Limb (tissue), 2 donors: ENCODE measurements at regions not wholly inside any gene's neighbourhood (a gene's known extent, or its start where the extent isn't known, plus 50 kb on each side); places are given as distances from the start of the nearest gene placed in this dataset.

Experiments
- DNase-seq, 2 donors: peaks; one replicate each; pipeline ENCODE4 v3.0.0-alpha.2; 2016; ENCODE audit errors: extremely low spot score in 2 of 2

DNA sequence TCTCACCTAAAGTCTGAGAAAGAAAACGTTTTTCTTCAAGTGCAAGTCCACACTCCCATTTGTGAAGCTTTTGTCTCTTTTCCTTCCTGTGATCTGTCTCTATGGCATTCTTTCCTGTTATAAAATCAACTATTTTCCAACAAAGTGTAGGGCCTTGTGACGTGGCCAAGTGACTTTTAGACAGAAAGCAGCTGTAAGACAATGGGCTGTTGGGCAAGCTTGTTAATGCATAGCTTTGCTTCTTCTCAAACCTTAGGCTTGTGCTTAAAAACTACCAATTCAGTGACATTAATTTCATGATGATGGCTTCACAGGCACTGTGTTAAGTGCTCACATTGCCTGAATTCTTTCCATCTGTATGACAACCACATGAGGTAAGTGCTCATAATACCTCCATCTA, 83.5 kb downstream of the VCY1B start:
- DNase-seq, result no peak

DNA sequence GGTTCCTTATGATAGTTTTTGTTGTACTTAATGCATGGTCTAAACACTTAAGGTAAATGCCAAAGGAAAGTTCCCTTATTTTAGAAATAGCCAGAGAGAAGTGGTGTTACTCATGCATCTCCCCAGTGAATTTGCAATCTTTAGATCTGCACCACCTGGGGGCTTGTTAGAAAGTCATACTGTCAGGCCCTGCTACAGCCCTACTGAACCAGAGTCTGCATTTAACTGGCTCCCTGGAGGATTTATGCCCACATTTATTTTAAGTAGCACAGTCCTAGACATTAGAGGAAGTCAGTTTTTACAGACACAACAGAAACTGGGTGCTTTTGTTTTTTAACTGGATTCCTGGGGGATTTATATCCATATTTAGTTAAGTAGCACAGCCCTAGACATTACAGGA, 89.6 kb downstream of the VCY1B start:
- DNase-seq, result no peak

DNA sequence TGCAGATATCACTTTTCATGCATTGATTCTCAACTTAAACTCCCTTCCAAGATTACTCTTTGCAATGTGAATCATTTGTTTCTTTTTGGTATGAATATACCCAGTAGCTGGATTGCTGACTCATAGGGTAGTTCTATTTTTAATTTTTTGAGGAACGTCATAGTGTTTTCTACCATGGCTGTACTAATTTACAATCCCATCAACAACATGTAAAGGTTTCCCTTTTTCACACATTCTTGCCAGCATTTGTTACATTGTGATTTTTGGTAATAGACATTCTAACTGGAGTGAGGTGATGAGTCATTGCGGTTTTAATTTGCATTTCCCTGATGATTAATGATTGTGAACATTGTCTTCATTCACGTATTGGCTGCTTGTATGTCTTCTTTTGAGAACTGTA, 126.7 kb downstream of the VCY1B start:
- no peak for DNase-seq

DNA sequence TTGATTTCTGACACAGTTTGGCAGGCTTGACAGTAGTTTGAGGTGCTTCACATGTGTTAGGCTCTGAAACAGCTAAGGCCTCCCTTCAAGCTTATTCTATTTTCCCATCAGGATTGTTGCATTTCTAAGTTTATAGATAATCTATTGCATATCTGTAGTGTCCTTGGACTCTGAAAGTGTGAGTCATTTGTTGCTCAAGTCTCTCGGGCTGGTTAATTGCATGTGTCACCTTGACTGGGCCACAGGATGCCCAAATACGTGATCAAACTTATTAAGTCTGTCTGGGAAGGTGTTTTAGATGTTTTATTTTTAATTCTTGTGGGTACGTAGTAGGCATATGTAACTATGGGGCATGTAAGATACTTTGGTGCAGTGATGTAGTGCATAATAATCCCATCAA, 166.0 kb downstream of the VCY1B start:
- DNase-seq, result no peak

DNA sequence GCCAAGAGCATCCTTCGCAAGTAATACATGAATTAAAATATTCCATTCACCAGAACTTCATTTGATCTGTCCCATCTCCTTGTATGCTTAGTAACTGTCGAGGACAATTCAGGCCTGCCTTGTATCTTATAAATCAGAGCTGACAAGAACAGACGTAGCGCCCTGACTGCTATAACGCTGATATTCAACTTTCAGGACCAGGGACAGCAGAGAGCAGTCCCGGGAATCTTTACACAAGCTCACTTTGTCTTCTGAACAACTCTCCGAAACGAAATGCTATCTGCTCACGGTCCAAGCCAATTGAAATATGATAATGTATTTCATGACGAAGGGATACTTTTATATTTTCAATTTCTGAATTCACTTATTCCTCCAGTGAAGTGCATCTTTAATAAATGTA, 175.7 kb downstream of the VCY1B start:
- peak in 1 of 2 donors; percentile 1 for DNase-seq

DNA sequence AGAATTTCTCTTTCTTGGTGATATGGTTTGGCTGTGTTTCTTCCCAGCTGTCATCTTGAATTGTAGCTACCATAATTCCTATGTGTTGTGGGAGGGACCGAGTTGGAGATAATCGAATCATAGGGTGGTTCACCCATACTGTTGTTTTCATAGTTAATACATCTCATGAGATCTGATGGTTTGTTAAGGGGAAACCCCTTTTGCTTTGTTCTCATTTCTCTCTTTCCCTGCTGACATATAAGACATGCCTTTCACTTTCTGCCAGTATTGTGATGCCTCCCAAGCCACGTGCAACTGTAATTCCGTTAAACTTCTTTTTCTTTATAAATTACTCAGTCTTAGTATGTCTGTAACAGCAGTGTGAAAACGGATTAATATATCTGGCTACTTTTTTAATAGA, 179.0 kb downstream of the VCY1B start:
- DNase-seq, result no peak

DNA sequence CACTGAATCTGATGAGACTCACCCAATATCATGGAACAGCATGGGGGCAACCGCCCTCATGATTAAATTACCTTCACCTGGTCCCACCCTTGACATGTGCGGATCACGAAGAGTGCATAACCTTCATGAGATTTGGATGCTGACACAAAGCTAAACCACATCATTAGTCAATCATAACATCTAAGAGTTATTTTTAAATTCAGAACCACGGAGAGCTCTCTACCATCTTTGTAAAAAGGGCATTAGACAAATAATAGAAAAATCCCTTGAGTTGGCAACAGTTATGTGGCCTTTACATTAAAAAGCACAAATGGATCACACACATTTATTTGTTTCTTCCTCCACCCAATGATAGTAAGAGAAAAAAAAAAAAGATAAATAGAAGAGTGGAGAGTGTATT, 182.2 kb downstream of the VCY1B start:
- DNase-seq, result no peak

DNA sequence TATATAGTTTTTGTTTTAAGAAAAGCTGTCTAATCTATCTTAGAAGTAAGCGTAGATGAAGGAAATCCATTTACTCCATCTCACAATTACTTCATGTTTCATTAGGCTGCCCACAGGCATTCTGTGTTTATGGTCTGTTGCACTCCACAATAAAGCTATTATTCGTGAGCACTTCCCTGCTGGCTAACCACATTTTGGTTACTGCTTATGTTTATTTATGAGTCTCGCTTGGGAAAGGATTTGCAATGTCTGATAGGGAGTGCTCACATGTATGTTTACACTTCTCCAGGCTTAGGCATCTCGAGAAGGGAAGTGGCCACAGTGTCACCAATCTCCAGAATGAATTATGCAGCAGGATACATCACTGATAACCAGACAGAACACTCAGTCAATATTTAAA, 190.9 kb downstream of the VCY1B start:
- DNase-seq, result no peak

DNA sequence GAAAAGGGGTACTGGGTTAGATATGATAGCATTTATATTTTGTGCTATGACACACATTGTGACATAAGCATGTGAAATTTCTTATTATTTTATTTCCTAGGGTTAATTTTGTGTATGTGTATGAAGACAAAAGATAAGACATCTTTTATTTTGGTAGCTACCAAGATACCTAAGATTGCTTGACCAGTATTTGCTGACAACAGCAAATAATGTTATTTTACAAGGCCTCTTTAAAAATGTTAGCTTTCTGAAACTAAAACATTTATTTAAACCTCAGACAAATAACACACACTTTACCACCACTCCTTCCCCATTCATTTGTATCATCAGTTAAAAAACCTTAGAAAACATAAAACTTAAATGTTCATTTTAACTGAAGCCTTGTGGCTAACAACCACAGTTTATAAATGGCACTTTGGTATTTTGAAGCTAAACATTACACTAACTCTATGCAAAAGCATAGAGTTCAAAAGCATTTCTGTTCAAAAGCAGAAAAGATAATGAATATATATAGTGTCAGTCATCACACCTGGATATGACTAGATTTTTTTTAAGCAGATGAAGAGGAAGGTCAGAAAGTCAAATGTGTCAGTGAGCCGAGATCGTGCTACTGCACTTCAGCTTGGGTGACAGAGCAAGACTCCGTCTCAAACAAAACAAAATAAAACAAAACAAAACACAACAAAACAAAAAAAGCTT, 193.0 kb downstream of the VCY1B start:
- DNase-seq, result no peak

DNA sequence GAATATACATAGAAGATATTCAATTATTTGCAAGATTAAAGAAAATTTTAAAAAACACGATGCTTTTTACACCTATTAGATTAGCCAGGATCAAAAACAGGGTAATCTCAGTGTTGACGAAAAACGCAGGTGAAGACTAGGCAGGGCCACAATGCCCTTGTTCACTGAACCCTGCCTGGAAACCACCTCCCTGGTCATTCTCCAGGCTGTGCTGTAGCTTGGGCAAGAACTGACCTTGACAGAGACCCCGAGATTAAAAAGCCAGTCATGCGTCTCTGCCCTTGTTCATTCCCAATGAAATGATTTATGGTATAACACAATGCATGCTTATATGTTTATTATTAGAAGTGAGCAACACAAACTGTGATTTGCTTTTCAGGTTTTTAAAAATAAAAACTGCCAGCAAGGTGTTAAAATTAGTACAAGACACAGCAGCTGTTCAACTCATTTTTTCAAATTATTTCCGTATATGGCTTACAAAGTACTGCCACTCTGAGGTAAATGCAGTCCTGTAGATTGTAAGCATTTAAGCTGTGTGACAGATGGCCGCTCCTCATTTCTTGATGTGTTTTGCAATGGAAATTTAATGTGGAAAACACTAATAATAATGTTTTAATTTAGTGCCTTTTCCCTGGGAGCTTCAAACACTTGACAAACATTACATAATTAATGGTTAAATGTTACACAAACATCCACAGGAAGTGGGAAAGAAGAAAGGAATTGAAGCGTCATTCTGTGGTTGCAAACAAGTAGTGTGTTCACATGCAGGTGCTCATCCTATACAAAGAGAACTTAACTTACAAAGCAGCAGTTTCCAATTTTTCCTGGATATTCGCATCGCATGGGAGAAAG, 200.2 kb downstream of the VCY1B start:
- no peak for DNase-seq

DNA sequence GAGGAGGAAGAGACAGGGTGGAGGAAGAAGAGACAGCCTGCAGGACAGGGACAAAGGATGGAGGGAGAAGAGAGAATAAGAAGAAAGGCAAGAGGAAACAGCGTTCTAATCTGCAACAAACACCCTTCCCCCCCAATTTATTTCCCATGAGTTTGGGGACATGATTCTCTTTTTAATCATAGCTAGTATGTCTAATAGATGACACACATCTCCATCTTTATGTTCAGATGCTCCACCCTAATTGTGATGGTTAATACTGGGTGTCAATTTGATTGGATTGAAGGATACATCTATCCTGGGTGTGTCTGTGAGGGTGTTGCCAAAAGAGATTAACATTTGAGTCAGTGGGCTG, 200.8 kb downstream of the VCY1B start:
- DNase-seq, result no peak

DNA sequence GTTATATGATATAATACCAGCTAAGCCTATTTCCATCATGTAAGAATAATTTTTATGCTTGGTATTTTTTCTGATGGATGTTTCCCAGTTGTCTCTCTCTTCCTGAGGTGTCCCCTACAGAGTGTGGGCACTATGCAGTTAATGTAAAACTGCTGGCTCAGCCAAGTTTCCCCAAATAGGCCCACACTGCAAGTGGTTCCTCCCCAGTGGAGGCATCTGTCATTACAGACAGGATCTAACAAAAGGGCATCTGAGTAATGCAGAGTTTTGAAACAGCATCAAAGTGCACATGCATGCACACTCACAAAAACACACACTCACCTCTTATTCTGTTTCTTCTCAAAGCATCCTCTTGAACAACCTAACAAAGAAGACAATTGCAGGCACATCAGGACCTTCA, 221.0 kb downstream of the VCY1B start:
- DNase-seq, result no peak

DNA sequence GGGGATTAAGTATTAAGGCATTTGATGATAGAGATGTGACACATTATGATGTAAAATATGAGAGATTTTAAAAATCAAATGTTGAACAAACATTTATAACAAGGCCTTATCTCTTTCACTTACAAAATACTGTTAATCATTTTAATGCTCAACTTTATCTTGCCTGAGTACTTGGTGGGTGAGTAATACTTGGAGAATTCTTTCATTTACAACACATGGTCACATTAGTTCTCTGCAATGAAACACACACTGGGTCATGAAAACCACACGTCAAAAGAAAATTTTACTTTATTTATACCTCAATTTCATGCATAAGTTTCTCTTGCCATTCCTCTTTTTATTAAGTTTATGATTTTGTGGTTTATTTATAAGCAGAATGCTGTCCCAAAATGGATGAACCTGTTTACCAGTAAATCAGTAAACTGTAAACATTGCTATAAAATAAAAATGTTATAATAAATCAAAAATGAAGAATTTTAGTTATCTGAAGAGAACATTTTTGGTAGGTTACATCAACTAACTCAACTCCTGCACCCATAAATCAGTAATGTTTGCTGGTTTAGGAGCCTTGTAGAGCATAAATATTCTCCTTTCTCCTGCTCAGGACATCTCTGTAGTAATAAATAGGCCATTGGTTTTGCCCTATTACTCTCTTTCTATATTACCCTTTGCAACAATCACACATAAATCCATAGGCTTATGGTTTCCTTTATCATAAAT, 233.5 kb upstream of the NLGN4Y start:
- DNase-seq, result no peak

DNA sequence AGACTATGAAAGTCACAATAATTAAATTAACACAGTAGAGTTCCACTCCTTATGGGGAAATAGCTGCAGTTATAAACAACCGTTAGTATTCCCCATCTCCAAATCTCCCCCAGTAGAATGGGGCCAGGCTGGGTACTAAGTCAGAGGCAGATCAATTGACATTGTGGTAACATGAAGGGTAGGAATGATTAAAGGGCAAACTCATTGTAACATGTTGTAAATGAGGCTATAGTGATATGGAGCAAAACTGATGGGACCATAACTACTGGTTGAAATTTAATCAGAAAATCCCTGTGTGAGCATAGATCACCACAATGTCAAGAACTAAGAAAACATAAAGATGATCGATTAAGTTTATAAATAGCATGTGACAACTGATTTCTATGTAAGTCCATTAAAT, 231.9 kb upstream of the NLGN4Y start:
- no peak for DNase-seq

DNA sequence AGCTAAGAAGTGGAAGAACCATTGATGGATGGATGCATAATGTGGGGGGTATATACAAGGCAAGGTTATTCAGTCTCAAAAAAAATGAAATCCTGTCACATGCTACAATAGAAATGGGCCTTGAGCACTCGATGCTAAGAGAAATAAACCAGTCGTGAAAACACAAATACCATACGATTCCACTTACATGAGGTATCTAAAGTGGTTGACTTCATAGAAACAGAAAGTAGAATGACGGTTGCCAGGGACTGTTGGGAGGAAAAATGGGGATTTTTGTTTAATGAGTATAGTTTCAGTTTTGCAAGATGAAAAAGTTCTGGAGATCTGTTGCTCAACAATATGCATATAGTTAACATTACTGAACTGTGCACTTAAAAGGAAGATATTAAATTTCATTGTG, 223.6 kb upstream of the NLGN4Y start:
- no peak for DNase-seq

DNA sequence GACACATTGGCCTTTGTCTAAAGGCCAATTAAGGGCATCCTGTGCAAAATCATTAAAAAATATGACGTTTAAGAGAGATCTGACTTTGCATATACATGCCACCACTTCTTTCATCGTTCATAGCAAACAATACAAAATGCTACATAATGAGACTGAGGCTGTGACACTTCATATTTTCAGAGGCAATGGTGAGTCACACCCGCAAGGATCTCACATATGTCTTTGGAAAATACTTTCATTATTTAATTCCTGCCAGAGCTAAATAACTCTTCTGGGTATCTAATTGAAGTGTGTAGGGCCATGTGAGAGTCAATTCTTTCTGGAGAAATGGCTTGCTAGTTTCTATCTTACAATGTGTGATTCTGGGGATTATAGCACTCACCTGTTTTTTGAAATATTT, 222.8 kb upstream of the NLGN4Y start:
- no peak for DNase-seq

DNA sequence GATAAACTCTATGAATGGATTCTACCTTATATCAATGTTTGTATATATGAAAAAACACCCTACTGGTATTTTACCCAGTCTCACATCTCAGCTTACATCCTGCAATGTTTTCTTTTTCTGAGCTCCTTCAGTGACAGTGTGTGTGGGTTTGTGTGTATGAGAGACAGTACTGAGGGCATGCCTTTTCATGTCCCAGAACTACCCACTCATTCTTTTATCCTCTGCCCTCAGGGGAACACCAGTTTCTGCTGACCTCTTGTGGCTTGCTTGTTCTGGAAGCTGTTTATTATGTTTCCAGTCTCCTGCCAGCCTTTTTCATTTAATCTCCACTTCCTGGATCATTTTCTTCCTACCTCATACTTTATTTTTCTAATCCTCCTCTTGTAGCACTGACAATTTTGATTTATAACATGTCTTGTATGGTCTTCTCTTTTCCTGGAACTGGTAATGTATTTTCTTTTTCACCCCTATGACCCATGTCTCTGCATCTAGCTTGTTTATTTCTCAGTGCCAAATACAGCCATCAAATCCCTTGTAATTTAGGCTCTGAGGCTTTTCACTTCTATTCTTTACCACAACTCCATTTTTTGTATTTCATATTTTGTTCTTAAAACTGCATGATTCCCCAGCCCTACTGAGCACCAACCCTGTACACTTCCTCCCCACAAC, 195.5 kb upstream of the NLGN4Y start:
- DNase-seq, result no peak

DNA sequence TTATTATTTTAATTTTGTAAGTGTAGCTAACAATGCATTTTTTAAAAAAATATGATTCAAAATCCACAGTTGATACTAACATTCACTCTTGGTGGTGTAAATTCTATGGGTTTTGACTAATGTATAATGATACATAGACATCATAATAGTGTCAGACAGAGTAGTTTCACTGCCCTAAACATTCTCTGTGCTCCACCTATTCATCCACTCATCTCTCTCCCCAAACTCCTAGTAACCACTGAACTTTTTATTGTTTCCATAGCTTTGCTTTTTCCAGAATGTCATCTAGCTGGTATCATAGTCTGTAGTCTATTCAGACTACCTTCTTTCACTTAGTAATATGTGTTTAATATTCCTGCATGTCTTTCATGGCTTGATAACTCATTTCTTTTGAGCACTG, 194.0 kb upstream of the NLGN4Y start:
- DNase-seq, result no peak

DNA sequence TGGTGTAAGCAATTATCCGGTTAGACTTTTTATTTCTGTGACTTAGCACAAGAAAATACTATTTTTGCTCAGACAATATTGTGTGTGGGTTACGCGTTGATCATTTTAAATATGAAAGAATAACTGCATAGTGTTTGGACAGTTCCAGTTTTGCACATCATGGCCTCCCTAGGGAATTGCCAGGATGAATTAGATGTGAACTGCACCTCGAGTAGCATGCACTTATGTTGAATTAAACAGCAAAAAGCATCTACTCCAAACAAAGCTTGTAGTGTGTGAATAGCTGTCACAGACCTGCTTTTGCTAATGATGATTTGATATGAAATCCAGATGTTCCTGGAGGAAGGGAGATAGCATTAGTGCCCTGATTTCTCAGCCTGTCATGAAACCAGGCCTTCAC, 184.8 kb upstream of the NLGN4Y start:
- DNase-seq, result no peak

DNA sequence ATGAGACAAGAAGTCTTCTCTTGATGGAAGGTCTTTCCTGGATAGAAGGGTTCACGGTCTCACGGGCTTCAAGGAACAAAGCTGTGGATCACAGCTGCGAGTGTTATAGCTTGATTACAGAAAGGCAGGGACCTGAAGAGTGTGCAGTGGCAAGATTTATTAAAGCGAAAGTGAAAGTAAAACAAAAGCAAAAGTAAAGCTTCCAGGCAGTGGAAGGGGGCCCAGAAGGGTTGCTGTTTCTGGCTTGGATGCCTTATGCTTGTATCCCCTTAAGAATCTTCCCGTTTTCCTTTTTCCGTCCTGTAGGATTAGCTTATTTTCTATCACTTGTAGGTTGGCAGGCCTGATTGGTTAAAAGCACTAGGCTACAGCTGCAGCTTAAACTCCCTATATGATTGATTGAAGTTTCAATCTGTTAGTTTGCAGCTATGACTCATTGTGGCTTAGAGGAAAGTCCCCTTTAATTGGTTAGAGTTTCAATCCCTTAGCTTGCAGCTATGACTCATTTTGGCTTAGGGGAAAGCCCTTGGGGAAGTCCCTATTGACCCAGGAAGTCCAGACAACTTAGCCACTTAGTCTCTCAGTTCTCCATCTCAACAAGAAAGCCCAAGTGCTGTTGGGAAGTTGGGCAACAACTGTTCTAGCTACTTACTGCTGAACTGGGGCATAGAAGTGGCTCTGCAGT, 183.7 kb upstream of the NLGN4Y start:
- DNase-seq, result no peak

DNA sequence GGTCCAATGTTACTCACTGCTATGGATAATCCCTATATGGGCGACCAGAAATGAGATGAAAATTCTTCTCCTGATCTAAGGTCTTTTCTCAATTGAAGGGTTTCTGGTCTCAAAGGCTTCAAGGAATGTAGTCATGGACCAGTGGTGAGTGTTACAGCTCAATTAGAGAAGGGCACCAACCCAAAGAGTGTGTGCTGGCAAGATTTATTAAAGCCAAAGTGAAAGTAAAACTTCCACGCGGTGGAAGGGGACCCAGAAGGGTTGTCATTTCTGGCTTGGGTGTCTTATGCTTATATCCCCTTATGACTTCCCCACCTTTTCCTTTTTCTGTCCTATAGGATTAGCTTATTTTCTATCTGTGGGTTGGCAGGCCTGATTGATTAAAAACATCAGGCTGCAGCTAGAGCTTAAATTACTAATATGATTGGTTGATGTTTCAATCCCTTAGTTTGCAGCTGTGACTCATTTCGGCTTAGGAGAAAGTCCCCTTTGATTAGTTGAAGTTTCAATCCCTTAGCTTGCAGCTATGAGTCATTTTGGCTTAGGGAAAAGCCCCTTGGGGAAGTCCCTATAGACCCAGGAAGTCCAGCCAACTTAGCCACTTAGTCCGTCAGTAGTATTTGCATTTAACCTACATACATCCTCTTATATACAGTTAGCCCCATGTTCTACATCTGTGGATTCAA, 179.5 kb upstream of the NLGN4Y start:
- no peak for DNase-seq
